Lower lobe of right lung (tissue), 2 donors: ENCODE measurements at regions not wholly inside any gene's neighbourhood (a gene's known extent, or its start where the extent isn't known, plus 50 kb on each side); places are given as distances from the start of the nearest gene placed in this dataset.

Source experiments
- ATAC-seq, 2 donors: fragments of 200-7000 bp; cut with Tn5 transposase; one replicate each; pipeline ENCODE4 v1.9.1; 2020 to 2022; ENCODE audit warnings: mild to moderate bottlenecking in 2 of 2, moderate library complexity in 2 of 2
- DNase-seq: peaks from one replicate; pipeline ENCODE4 v3.0.0-alpha.2; 2020
- H3K27ac ChIP-seq: fragments of 200-600 bp; one replicate; pipeline ENCODE4 v1.8.0; 2022
- H3K27me3 ChIP-seq: fragments of 200-600 bp; one replicate; pipeline ENCODE4 v1.8.0; 2022; ENCODE audit warnings: low read depth
- H3K36me3 ChIP-seq: fragments of 200-600 bp; one replicate; pipeline ENCODE4 v1.8.0; 2022; ENCODE audit warnings: mild to moderate bottlenecking
- H3K4me1 ChIP-seq: fragments of 200-600 bp; one replicate; pipeline ENCODE4 v1.8.0; 2022
- H3K4me3 ChIP-seq: fragments of 200-600 bp; one replicate; pipeline ENCODE4 v1.8.0; 2022; ENCODE audit warnings: mild to moderate bottlenecking
- H3K9me3 ChIP-seq: fragments of 200-600 bp; one replicate; pipeline ENCODE4 v1.8.0; 2022
- CTCF ChIP-seq: fragments of 200-600 bp; IDR thresholded peaks from one replicate; pipeline ENCODE4 v1.8.0; 2022; ENCODE audit warnings: antibody characterized with exemption, mild to moderate bottlenecking
- intact Hi-C: fragments of 100-400 bp; cut with DNase I; formaldehyde crosslinking; loops from one replicate; pipeline ENCODE4 v1.11.0; 2022
- donor health status: DM: no; HTN: yes; CAD: no; lungs with severe emphysema.

GRCh38 chr11:92449780-92450179 lies 225.2 kb downstream of the FAT3 start:
- Histone ChIP-seq H3K36me3 (no peaks in the 10 kb centered on the region), H3K27ac (no peak overlapping the region), H3K9me3 (no peaks in the 10 kb centered on the region), H3K4me3 (no peak overlapping the region), H3K27me3 (no peaks in the 10 kb centered on the region), H3K4me1 (no peaks in the 10 kb centered on the region)
- no peak for TF ChIP-seq CTCF
- intact Hi-C loops = no loop called here
- ATAC-seq (no peak), DNase-seq (no peak)

DNA sequence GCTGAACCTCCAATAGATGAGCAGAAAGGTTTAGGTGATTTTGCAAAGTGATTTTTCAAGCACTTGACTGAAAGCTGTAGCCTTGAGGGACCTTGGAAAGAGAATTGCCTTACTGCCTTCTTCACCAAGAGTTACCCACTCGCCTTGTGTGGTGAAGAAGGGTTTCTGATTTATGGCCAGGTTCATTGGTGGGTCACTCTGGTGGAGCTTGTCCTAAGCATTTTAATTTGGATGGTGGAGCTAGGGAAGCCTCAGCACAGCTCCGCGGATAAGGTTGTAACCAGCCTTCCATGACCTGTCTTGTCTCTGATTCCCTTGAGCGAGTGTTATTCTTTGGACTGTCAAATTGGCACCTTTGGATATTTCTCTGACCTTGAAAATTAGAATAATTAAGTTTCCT lies 226.4 kb downstream of the FAT3 start:
- no peak overlapping the region for H3K27ac ChIP-seq
- no peaks in the 10 kb centered on the region for H3K9me3 ChIP-seq
- intact Hi-C loops = no loop called here
- H3K4me3 ChIP-seq = no peak overlapping the region
- no peak for DNase-seq
- no peaks in the 10 kb centered on the region for H3K27me3 ChIP-seq
- H3K36me3 ChIP-seq = no peaks in the 10 kb centered on the region
- no peak for ATAC-seq
- no peaks in the 10 kb centered on the region for H3K4me1 ChIP-seq
- no peak for TF ChIP-seq CTCF

DNA sequence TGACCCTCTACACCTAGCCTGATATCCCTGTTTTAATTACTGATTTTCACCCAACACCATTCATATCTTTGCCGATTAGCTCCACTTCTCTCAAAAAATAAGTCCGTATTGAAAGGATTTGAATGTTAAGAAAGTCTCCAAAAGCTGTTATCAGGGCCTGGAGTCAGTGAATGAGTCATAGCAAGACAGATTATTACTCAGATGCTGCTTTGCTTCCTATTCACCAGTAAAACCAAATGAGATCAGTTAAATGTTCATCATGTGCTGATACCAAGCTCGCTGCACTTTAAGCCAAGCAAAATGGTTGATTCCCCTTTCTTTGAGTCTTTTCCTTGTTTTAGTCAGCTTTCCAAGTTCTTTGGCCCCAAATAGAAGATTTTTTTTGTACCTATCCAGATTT lies 228.4 kb downstream of the FAT3 start:
- DNase-seq (no peak), ATAC-seq (no peak)
- TF ChIP-seq CTCF = no peak
- Histone ChIP-seq H3K4me1 (no peaks in the 10 kb centered on the region), H3K27ac (no peak overlapping the region), H3K9me3 (no peaks in the 10 kb centered on the region), H3K27me3 (no peaks in the 10 kb centered on the region), H3K36me3 (no peaks in the 10 kb centered on the region), H3K4me3 (no peak overlapping the region)
- intact Hi-C loops = no loop called here

- H3K27me3 ChIP-seq = no peaks in the 10 kb centered on the region
- DNase-seq = no peak
These were observed 230.7 kb downstream of the FAT3 start for GRCh38 chr11:92455210-92455790.

DNA sequence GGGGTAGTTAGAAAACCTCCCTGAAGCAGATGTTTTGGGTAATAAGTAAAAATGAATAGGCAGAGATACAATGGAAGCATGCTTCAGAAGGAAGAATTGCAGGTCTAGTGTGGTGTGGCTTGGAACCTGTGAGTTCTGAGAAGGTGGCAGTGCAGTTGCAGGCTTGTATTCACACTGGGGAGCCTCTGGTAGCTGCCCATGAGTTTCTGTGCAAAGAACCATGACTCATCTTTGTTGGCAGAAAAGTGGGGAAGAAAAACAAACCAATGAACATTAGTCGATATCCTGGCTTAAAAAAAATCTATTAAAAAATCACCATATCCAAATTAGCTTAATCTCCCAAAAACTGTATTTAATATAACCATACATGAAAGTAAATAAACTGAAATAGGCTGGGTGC lies 232.6 kb downstream of the FAT3 start:
- DNase-seq = no peak

More at GRCh38 chr11:92455210-92455790, 230.7 kb downstream of the FAT3 start:
- no peaks in the 10 kb centered on the region for H3K9me3 ChIP-seq
- intact Hi-C loops = no loop called here
- H3K4me3 ChIP-seq = no peak overlapping the region
- H3K4me1 ChIP-seq = no peaks in the 10 kb centered on the region
- TF ChIP-seq CTCF = no peak
- ATAC-seq = no peak
- H3K36me3 ChIP-seq = no peaks in the 10 kb centered on the region
- H3K27ac ChIP-seq = no peak overlapping the region

More for the DNA sequence above, 232.6 kb downstream of the FAT3 start:
- no peaks in the 10 kb centered on the region for H3K4me1 ChIP-seq
- no peak for ATAC-seq
- H3K27ac ChIP-seq = no peak overlapping the region
- H3K36me3 ChIP-seq = no peaks in the 10 kb centered on the region
- intact Hi-C loops = no loop called here
- no peak for TF ChIP-seq CTCF
- H3K4me3 ChIP-seq = no peak overlapping the region
- H3K27me3 ChIP-seq = no peaks in the 10 kb centered on the region
- H3K9me3 ChIP-seq = no peaks in the 10 kb centered on the region
